Stomach (tissue), 4 donors: ENCODE measurements at regions not wholly inside any gene's neighbourhood (a gene's known extent, or its start where the extent isn't known, plus 50 kb on each side); places are given as distances from the start of the nearest gene placed in this dataset.

Experiments
- POLR2AphosphoS5 ChIP-seq, 3 donors: sonication (generic); formaldehyde crosslinking; IDR thresholded peaks; one replicate each; pipeline ENCODE4 v1.6.1; 2016; ENCODE audit warnings: antibody characterized with exemption in 3 of 3
- TF ChIP-seq, protein P1 (sequence below), 7 experiments: fragments of 450-650 bp in 4 of 7; fragments of 200-600 bp in 3 of 7; sonication (generic) in 3 of 7; IDR thresholded peaks; one replicate each; pipeline ENCODE4 v1.5.1; 2016 to 2019; ENCODE audit warnings: antibody characterized with exemption in 7 of 7, control low read depth in 2 of 7, mild to moderate bottlenecking in 1 of 7

GRCh38 chr16:87146676-87147075, 170.5 kb downstream of the C16orf95 start:
- TF ChIP-seq, protein P1, sequence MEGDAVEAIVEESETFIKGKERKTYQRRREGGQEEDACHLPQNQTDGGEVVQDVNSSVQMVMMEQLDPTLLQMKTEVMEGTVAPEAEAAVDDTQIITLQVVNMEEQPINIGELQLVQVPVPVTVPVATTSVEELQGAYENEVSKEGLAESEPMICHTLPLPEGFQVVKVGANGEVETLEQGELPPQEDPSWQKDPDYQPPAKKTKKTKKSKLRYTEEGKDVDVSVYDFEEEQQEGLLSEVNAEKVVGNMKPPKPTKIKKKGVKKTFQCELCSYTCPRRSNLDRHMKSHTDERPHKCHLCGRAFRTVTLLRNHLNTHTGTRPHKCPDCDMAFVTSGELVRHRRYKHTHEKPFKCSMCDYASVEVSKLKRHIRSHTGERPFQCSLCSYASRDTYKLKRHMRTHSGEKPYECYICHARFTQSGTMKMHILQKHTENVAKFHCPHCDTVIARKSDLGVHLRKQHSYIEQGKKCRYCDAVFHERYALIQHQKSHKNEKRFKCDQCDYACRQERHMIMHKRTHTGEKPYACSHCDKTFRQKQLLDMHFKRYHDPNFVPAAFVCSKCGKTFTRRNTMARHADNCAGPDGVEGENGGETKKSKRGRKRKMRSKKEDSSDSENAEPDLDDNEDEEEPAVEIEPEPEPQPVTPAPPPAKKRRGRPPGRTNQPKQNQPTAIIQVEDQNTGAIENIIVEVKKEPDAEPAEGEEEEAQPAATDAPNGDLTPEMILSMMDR (IDR thresholded peaks at IDR 0.05): no peak
- TF ChIP-seq POLR2AphosphoS5 (IDR thresholded peaks at IDR 0.05): no peak
